ENCODE measurements at regions not wholly inside any gene's neighbourhood (a gene's known extent, or its start where the extent isn't known, plus 50 kb on each side); places are given as distances from the start of the nearest gene placed in this dataset.

- TF ChIP-seq CTCF (IDR thresholded peaks at IDR 0.05; ENCODE audit: poor library complexity, severe bottlenecking) (peak; percentile 34), RAD21 (conservative IDR thresholded peaks at IDR 0.05) (no peak)
- H4K20me1 ChIP-seq (ENCODE audit: insufficient read depth): no peaks in the 10 kb centered on the region
These were observed 223.2 kb downstream of the TLR4 start for GRCh38 chr9:117927354-117927753.

GRCh38 chr9:117929868-117930267 is 225.7 kb downstream of the TLR4 start:
- Histone ChIP-seq H3K27ac (ENCODE audit: low read length) (no peak overlapping the region), H3K9me3 (ENCODE audit: low read length) (no peaks in the 10 kb centered on the region), H3K36me3 (ENCODE audit: insufficient read depth, low read length) (no peaks in the 10 kb centered on the region), H4K20me1 (ENCODE audit: insufficient read depth) (no peaks in the 10 kb centered on the region), H3K79me2 (replicated peaks; ENCODE audit: insufficient read depth, low read length) (no peaks in the 10 kb centered on the region), H3K4me2 (ENCODE audit: low read length) (no peak overlapping the region), H3K9ac (ENCODE audit: low read length) (no peak overlapping the region), H2AFZ (ENCODE audit: low read depth, low read length) (no peak overlapping the region), H3K9me2 (ENCODE audit: insufficient read depth, low read length) (no peaks in the 10 kb centered on the region), H3K27me3 (ENCODE audit: insufficient read depth, low read depth, low read length) (no peaks in the 10 kb centered on the region), H3K4me3 (ENCODE audit: low read length) (no peak overlapping the region), H3F3A (ENCODE audit: insufficient read depth, low read length, poor library complexity, severe bottlenecking) (no peaks in the 10 kb centered on the region)
- TF ChIP-seq TAF1 (IDR thresholded peaks at IDR 0.05; ENCODE audit: low read depth) (no peak), SMC3 (conservative IDR thresholded peaks at IDR 0.05; ENCODE audit: poor library complexity) (no peak), CTCF (IDR thresholded peaks at IDR 0.05; ENCODE audit: poor library complexity, severe bottlenecking) (no peak), EZH2 (IDR thresholded peaks at IDR 0.05; ENCODE audit: borderline replicate concordance, insufficient read depth, low read length, poor library complexity, severe bottlenecking) (no peak), RAD21 (conservative IDR thresholded peaks at IDR 0.05) (no peak), EP300 (conservative IDR thresholded peaks at IDR 0.05; ENCODE audit: poor library complexity, severe bottlenecking) (no peak), MXI1 (conservative IDR thresholded peaks at IDR 0.05; ENCODE audit: poor library complexity, severe bottlenecking) (no peak), POLR2AphosphoS5 (IDR thresholded peaks at IDR 0.05) (no peak)
- TF ChIP-seq, protein P1, sequence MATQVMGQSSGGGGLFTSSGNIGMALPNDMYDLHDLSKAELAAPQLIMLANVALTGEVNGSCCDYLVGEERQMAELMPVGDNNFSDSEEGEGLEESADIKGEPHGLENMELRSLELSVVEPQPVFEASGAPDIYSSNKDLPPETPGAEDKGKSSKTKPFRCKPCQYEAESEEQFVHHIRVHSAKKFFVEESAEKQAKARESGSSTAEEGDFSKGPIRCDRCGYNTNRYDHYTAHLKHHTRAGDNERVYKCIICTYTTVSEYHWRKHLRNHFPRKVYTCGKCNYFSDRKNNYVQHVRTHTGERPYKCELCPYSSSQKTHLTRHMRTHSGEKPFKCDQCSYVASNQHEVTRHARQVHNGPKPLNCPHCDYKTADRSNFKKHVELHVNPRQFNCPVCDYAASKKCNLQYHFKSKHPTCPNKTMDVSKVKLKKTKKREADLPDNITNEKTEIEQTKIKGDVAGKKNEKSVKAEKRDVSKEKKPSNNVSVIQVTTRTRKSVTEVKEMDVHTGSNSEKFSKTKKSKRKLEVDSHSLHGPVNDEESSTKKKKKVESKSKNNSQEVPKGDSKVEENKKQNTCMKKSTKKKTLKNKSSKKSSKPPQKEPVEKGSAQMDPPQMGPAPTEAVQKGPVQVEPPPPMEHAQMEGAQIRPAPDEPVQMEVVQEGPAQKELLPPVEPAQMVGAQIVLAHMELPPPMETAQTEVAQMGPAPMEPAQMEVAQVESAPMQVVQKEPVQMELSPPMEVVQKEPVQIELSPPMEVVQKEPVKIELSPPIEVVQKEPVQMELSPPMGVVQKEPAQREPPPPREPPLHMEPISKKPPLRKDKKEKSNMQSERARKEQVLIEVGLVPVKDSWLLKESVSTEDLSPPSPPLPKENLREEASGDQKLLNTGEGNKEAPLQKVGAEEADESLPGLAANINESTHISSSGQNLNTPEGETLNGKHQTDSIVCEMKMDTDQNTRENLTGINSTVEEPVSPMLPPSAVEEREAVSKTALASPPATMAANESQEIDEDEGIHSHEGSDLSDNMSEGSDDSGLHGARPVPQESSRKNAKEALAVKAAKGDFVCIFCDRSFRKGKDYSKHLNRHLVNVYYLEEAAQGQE (IDR thresholded peaks at IDR 0.05; ENCODE audit: borderline replicate concordance): no peak

More at GRCh38 chr9:117927354-117927753, 223.2 kb downstream of the TLR4 start:
- no peak overlapping the region for H3K27ac ChIP-seq (ENCODE audit: low read length)
- H3K36me3 ChIP-seq (ENCODE audit: insufficient read depth, low read length): no peaks in the 10 kb centered on the region
- no peaks in the 10 kb centered on the region for H3K79me2 ChIP-seq (replicated peaks; ENCODE audit: insufficient read depth, low read length)
- no peaks in the 10 kb centered on the region for H3F3A ChIP-seq (ENCODE audit: insufficient read depth, low read length, poor library complexity, severe bottlenecking)
- no peaks in the 10 kb centered on the region for H3K9me2 ChIP-seq (ENCODE audit: insufficient read depth, low read length)
- H3K4me3 ChIP-seq (ENCODE audit: low read length): no peak overlapping the region
- H3K9ac ChIP-seq (ENCODE audit: low read length): no peak overlapping the region
- no peaks in the 10 kb centered on the region for H3K9me3 ChIP-seq (ENCODE audit: low read length)
- H3K4me2 ChIP-seq (ENCODE audit: low read length): no peak overlapping the region
- no peaks in the 10 kb centered on the region for H3K27me3 ChIP-seq (ENCODE audit: insufficient read depth, low read depth, low read length)
- no peak overlapping the region for H2AFZ ChIP-seq (ENCODE audit: low read depth, low read length)

Data from neural cell (in vitro differentiated cells).